Immature natural killer cell (primary cell): ENCODE measurements at regions not wholly inside any gene's neighbourhood (a gene's known extent, or its start where the extent isn't known, plus 50 kb on each side); places are given as distances from the start of the nearest gene placed in this dataset.
"Not testable (repeated sequence)": the region's sequence is repeated elsewhere in the genome, so short reads cannot be mapped to it uniquely, and the experiment has no call there.

Source experiments
- DNase-seq, 3 donors: peaks; one replicate each; pipeline ENCODE4 v3.0.0; 2022; ENCODE audit warnings: mixed read lengths in 1 of 3
- H3K27ac Mint-ChIP-seq, 6 donors: one replicate each; pipeline ENCODE4 v1.8.0; 2020; ENCODE audit warnings: mixed read lengths in 6 of 6, mild to moderate bottlenecking in 5 of 6, inconsistent platforms in 4 of 6, moderate library complexity in 3 of 6
- H3K27me3 Mint-ChIP-seq, 3 donors: one replicate each; pipeline ENCODE4 v1.8.0; 2020 to 2021; ENCODE audit warnings: low read depth in 3 of 3, mild to moderate bottlenecking in 3 of 3, mixed read lengths in 3 of 3, moderate library complexity in 3 of 3, inconsistent platforms in 1 of 3
- H3K36me3 Mint-ChIP-seq, 3 donors: one replicate each; pipeline ENCODE4 v1.8.0; 2020; ENCODE audit warnings: mixed read lengths in 3 of 3, inconsistent platforms in 2 of 3, mild to moderate bottlenecking in 2 of 3
- H3K4me1 Mint-ChIP-seq, 2 donors: one replicate each; pipeline ENCODE4 v1.8.0; 2020; ENCODE audit warnings: inconsistent platforms in 2 of 2, mild to moderate bottlenecking in 2 of 2, mixed read lengths in 2 of 2, moderate library complexity in 1 of 2
- H3K4me3 Mint-ChIP-seq, 5 donors: one replicate each; pipeline ENCODE4 v1.8.0; 2020; ENCODE audit warnings: mild to moderate bottlenecking in 5 of 5, mixed read lengths in 5 of 5, inconsistent platforms in 3 of 5, moderate library complexity in 3 of 5
- H3K9me3 Mint-ChIP-seq, 6 donors: one replicate each; pipeline ENCODE4 v1.8.0; 2020; ENCODE audit warnings: mild to moderate bottlenecking in 6 of 6, mixed read lengths in 6 of 6, inconsistent platforms in 4 of 6, moderate library complexity in 3 of 6

GRCh38 chr9:74094037-74094436, 403.1 kb upstream of the RORB start:
- not testable (repeated sequence) for H3K9me3 Mint-ChIP-seq, DNase-seq, H3K4me1 Mint-ChIP-seq, H3K36me3 Mint-ChIP-seq, H3K4me3 Mint-ChIP-seq, H3K27me3 Mint-ChIP-seq, H3K27ac Mint-ChIP-seq

- Mint-ChIP-seq H3K27me3 (no peaks in the 10 kb centered on the region), H3K4me3 (no peak overlapping the region), H3K9me3 (peaks cover 0 to 5% (median 0%) of the 10 kb centered on the region in 6 donors), H3K36me3 (peaks cover 0 to 5% (median 0%) of the 10 kb centered on the region in 3 donors), H3K4me1 (no peaks in the 10 kb centered on the region), H3K27ac (no peak overlapping the region)
- DNase-seq: no peak
Measured at GRCh38 chr9:74094766-74095165, 402.4 kb upstream of the RORB start.

GRCh38 chr9:74095925-74096324, 401.2 kb upstream of the RORB start:
- H3K4me1 Mint-ChIP-seq: no peaks in the 10 kb centered on the region
- H3K4me3 Mint-ChIP-seq: no peak overlapping the region
- no peak for DNase-seq
- H3K36me3 Mint-ChIP-seq: peaks cover 0 to 5% (median 0%) of the 10 kb centered on the region in 3 donors
- no peaks in the 10 kb centered on the region for H3K27me3 Mint-ChIP-seq
- H3K27ac Mint-ChIP-seq: no peak overlapping the region
- peaks cover 0 to 5% (median 0%) of the 10 kb centered on the region in 6 donors for H3K9me3 Mint-ChIP-seq

- Mint-ChIP-seq H3K36me3 (peaks cover 0 to 5% (median 0%) of the 10 kb centered on the region in 3 donors), H3K9me3 (peaks cover 0 to 5% (median 0%) of the 10 kb centered on the region in 6 donors), H3K4me3 (no peak overlapping the region), H3K27ac (no peak overlapping the region), H3K27me3 (no peaks in the 10 kb centered on the region), H3K4me1 (no peaks in the 10 kb centered on the region)
- no peak for DNase-seq
Measured at GRCh38 chr9:74096420-74096819, 400.7 kb upstream of the RORB start.

GRCh38 chr9:74100042-74100441, 397.1 kb upstream of the RORB start:
- Mint-ChIP-seq H3K27ac (no peak overlapping the region), H3K4me3 (no peak overlapping the region), H3K36me3 (peaks cover 0 to 19% (median 0%) of the 10 kb centered on the region in 3 donors), H3K9me3 (peaks cover 0 to 4% (median 0%) of the 10 kb centered on the region in 6 donors), H3K4me1 (no peaks in the 10 kb centered on the region), H3K27me3 (peaks cover 0 to 2% (median 0%) of the 10 kb centered on the region in 3 donors)
- no peak for DNase-seq

GRCh38 chr9:74102148-74102547, 395.0 kb upstream of the RORB start:
- not testable (repeated sequence) for DNase-seq, H3K27ac Mint-ChIP-seq, H3K9me3 Mint-ChIP-seq, H3K27me3 Mint-ChIP-seq, H3K4me3 Mint-ChIP-seq, H3K4me1 Mint-ChIP-seq
- peaks cover 0 to 19% (median 0%) of the 10 kb centered on the region in 3 donors for H3K36me3 Mint-ChIP-seq

- H3K4me3 Mint-ChIP-seq: no peak overlapping the region
- peaks cover 0 to 2% (median 0%) of the 10 kb centered on the region in 3 donors for H3K27me3 Mint-ChIP-seq
- DNase-seq: no peak
- H3K9me3 Mint-ChIP-seq: peaks cover 0 to 4% (median 0%) of the 10 kb centered on the region in 6 donors
- peaks cover 0 to 19% (median 0%) of the 10 kb centered on the region in 3 donors for H3K36me3 Mint-ChIP-seq
- H3K27ac Mint-ChIP-seq: no peak overlapping the region
- no peaks in the 10 kb centered on the region for H3K4me1 Mint-ChIP-seq
Measured at GRCh38 chr9:74102702-74103101, 394.4 kb upstream of the RORB start.

GRCh38 chr9:74107692-74108091, 389.4 kb upstream of the RORB start:
- Mint-ChIP-seq H3K4me1 (no peaks in the 10 kb centered on the region), H3K27me3 (no peaks in the 10 kb centered on the region), H3K36me3 (peaks cover 0 to 11% (median 0%) of the 10 kb centered on the region in 3 donors), H3K27ac (no peak overlapping the region), H3K9me3 (peaks cover 0 to 1% (median 0%) of the 10 kb centered on the region in 6 donors), H3K4me3 (no peak overlapping the region)
- DNase-seq: no peak

GRCh38 chr9:74115976-74116375, 381.2 kb upstream of the RORB start:
- Mint-ChIP-seq H3K4me3 (no peak overlapping the region), H3K4me1 (peaks cover 30 to 36% of the 10 kb centered on the region in 2 donors), H3K36me3 (no peaks in the 10 kb centered on the region), H3K27ac (no peak overlapping the region), H3K27me3 (no peaks in the 10 kb centered on the region), H3K9me3 (peaks cover 0 to 5% (median under 1%) of the 10 kb centered on the region in 6 donors)
- DNase-seq: no peak

- Mint-ChIP-seq H3K36me3 (no peaks in the 10 kb centered on the region), H3K4me3 (peak overlapping the region; percentile 34 to 67 (median 42))
Measured at GRCh38 chr9:74117151-74117550, 380.0 kb upstream of the RORB start.

GRCh38 chr9:74117731-74118130, 379.4 kb upstream of the RORB start:
- Mint-ChIP-seq H3K4me1 (peaks cover 44 to 53% of the 10 kb centered on the region in 2 donors), H3K36me3 (peaks cover 0 to 3% (median 0%) of the 10 kb centered on the region in 3 donors), H3K4me3 (peak overlapping the region; percentile 34 to 67 (median 42)), H3K9me3 (peaks cover 0 to 5% (median under 1%) of the 10 kb centered on the region in 6 donors), H3K27ac (peak overlapping the region in 5 of 6 donors; percentile 15 to 81 (median 54)), H3K27me3 (no peaks in the 10 kb centered on the region)
- no peak for DNase-seq

More at GRCh38 chr9:74117151-74117550, 380.0 kb upstream of the RORB start:
- Mint-ChIP-seq H3K27ac (peak overlapping the region in 4 of 6 donors; percentile 46 to 81 (median 58)), H3K4me1 (peaks cover 38 to 47% of the 10 kb centered on the region in 2 donors), H3K27me3 (no peaks in the 10 kb centered on the region), H3K9me3 (peaks cover 0 to 5% (median under 1%) of the 10 kb centered on the region in 6 donors)
- no peak for DNase-seq

- peaks cover 0 to 2% (median 0%) of the 10 kb centered on the region in 6 donors for H3K9me3 Mint-ChIP-seq
- no peak overlapping the region for H3K4me3 Mint-ChIP-seq
- H3K4me1 Mint-ChIP-seq: peaks cover 46 to 54% of the 10 kb centered on the region in 2 donors
- H3K36me3 Mint-ChIP-seq: peaks cover 0 to 3% (median 0%) of the 10 kb centered on the region in 3 donors
- no peak for DNase-seq
- H3K27ac Mint-ChIP-seq: no peak overlapping the region
- H3K27me3 Mint-ChIP-seq: no peaks in the 10 kb centered on the region
Measured at GRCh38 chr9:74120061-74120460, 377.1 kb upstream of the RORB start.

- no peaks in the 10 kb centered on the region for H3K27me3 Mint-ChIP-seq
- H3K36me3 Mint-ChIP-seq: peaks cover 0 to 3% (median 0%) of the 10 kb centered on the region in 3 donors
- peaks cover 0 to 1% (median 0%) of the 10 kb centered on the region in 6 donors for H3K9me3 Mint-ChIP-seq
- H3K4me3 Mint-ChIP-seq: peak overlapping the region in 1 of 5 donors; percentile 60
- peaks cover 46 to 54% of the 10 kb centered on the region in 2 donors for H3K4me1 Mint-ChIP-seq
- peak in 1 of 3 donors; percentile 2 for DNase-seq
- H3K27ac Mint-ChIP-seq: peak overlapping the region in 1 of 6 donors; percentile 59
Measured at GRCh38 chr9:74120470-74120869, 376.7 kb upstream of the RORB start.

- Mint-ChIP-seq H3K27ac (peak overlapping the region in 2 of 6 donors; percentile 17 to 41), H3K36me3 (peaks cover 0 to 3% (median 0%) of the 10 kb centered on the region in 3 donors), H3K9me3 (peaks cover 0 to 5% (median 0%) of the 10 kb centered on the region in 6 donors), H3K4me1 (peaks cover 42 to 45% of the 10 kb centered on the region in 2 donors), H3K4me3 (peak overlapping the region in 1 of 5 donors; percentile 17), H3K27me3 (no peaks in the 10 kb centered on the region)
- no peak for DNase-seq
Measured at GRCh38 chr9:74122216-74122615, 374.9 kb upstream of the RORB start.

- H3K4me3 Mint-ChIP-seq: peak overlapping the region in 1 of 5 donors; percentile 17
- H3K36me3 Mint-ChIP-seq: peaks cover 0 to 3% (median 0%) of the 10 kb centered on the region in 3 donors
- peaks cover 0 to 5% (median 0%) of the 10 kb centered on the region in 6 donors for H3K9me3 Mint-ChIP-seq
- H3K4me1 Mint-ChIP-seq: peaks cover 38 to 40% of the 10 kb centered on the region in 2 donors
- DNase-seq: no peak
- H3K27me3 Mint-ChIP-seq: no peaks in the 10 kb centered on the region
- peak overlapping the region in 2 of 6 donors; percentile 17 to 41 for H3K27ac Mint-ChIP-seq
Measured at GRCh38 chr9:74122661-74123060, 374.5 kb upstream of the RORB start.
